Suprapubic skin (tissue), 4 donors: ENCODE measurements at regions not wholly inside any gene's neighbourhood (a gene's known extent, or its start where the extent isn't known, plus 50 kb on each side); places are given as distances from the start of the nearest gene placed in this dataset.

Source experiments
- DNase-seq, 2 donors: peaks; one replicate each; pipeline ENCODE4 v3.0.0-alpha.2; 2019; ENCODE audit warnings: low spot score in 2 of 2
- H3K27ac ChIP-seq: fragments of 200-600 bp; sonication (generic); one replicate; pipeline ENCODE4 v1.5.1; 2019
- H3K27me3 ChIP-seq: fragments of 200-600 bp; sonication (generic); one replicate; pipeline ENCODE4 v1.5.1; 2019
- H3K36me3 ChIP-seq: fragments of 200-600 bp; sonication (generic); one replicate; pipeline ENCODE4 v1.5.1; 2019
- H3K4me1 ChIP-seq: fragments of 200-600 bp; sonication (generic); one replicate; pipeline ENCODE4 v1.5.1; 2019
- H3K4me3 ChIP-seq: fragments of 200-600 bp; sonication (generic); one replicate; pipeline ENCODE4 v1.5.1; 2019; ENCODE audit warnings: mild to moderate bottlenecking
- H3K9me3 ChIP-seq: fragments of 200-600 bp; sonication (generic); one replicate; pipeline ENCODE4 v1.5.1; 2019
- CTCF ChIP-seq, 2 donors: fragments of 200-600 bp in 1 of 2; fragments of 450-650 bp in 1 of 2; sonication (generic) in 1 of 2; IDR thresholded peaks; one replicate each; pipeline ENCODE4 v1.5.1; 2016 to 2019; ENCODE audit warnings: antibody characterized with exemption in 2 of 2, mild to moderate bottlenecking in 1 of 2, moderate library complexity in 1 of 2
- EP300 ChIP-seq: sonication (generic); formaldehyde crosslinking; IDR thresholded peaks from one replicate; pipeline ENCODE4 v1.6.1; 2017; ENCODE audit warnings: antibody characterized with exemption
- POLR2A ChIP-seq, 2 donors: fragments of 450-650 bp; IDR thresholded peaks; one replicate each; pipeline ENCODE4 v1.6.1; 2017; ENCODE audit warnings: antibody characterized with exemption in 2 of 2, mild to moderate bottlenecking in 2 of 2, moderate library complexity in 2 of 2
- POLR2AphosphoS5 ChIP-seq, 3 donors: sonication (generic); formaldehyde crosslinking; IDR thresholded peaks; one replicate each; pipeline ENCODE4 v1.6.1; 2017; ENCODE audit warnings: antibody characterized with exemption in 3 of 3
- WGBS: methylation state at CpG from one replicate; pipeline ENCODE4 v1.1.5; 2018; 5-methylcytosine and 5-hydroxymethylcytosine counted together

DNA sequence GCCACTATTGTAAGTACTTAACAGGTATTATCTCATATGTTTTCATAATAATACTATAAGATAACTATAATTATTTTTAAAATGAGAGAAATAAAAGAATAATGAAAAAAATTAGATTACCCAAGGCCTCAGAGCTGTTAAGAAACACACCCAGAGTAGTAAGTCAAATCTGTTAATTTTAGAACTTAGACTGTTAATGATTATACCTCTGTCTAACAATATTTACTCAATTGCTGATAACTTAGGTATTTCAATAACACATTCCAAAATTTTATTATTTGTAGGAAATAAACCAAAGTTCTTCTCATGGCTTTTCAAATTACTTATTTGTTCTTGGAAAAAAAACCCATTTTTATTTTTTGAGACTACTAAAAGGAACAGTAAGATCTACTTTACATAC, 227.5 kb upstream of the KCNH7 start:
- no peaks in the 10 kb centered on the region for H3K4me1 ChIP-seq
- DNase-seq = no peak
- no peaks in the 10 kb centered on the region for H3K27me3 ChIP-seq
- H3K9me3 ChIP-seq = peaks cover 3% of the 10 kb centered on the region
- H3K4me3 ChIP-seq = no peak overlapping the region
- no peaks in the 10 kb centered on the region for H3K36me3 ChIP-seq
- no peak for TF ChIP-seq EP300
- TF ChIP-seq POLR2A (IDR thresholded peaks at IDR 0.05) = no peak
- no peak for TF ChIP-seq POLR2AphosphoS5 (IDR thresholded peaks at IDR 0.05)
- TF ChIP-seq CTCF (IDR thresholded peaks at IDR 0.05) = no peak
- H3K27ac ChIP-seq = no peak overlapping the region

GRCh38 chr2:163062524-163062923, 224.0 kb upstream of the KCNH7 start:
- no peak overlapping the region for H3K4me3 ChIP-seq
- no peaks in the 10 kb centered on the region for H3K36me3 ChIP-seq
- H3K27me3 ChIP-seq = no peaks in the 10 kb centered on the region
- no peak for DNase-seq
- TF ChIP-seq POLR2AphosphoS5 (IDR thresholded peaks at IDR 0.05) = no peak
- no peak overlapping the region for H3K27ac ChIP-seq
- H3K4me1 ChIP-seq = no peaks in the 10 kb centered on the region
- whole genome bisulfite sequencing = 72% methylated on average over 3 of the region's 3 CpGs
- no peaks in the 10 kb centered on the region for H3K9me3 ChIP-seq

DNA sequence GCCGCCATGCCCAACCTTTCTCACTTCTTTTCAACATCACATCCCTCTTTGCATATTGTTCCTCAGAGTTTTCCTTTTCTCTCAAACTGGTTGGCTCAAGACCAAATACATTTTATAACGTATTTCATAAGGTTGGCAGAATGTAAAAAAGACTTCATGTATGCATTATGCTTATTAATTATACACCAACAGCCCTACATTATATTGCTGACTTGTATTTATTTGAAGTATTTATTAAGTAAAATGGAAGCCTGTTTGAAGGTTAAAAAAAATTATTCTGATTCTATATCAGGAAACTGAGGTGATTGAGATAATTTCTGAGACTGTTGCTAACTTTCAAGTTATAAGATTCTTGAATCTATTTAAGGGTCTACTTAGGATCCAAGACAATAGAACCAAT, 208.0 kb upstream of the KCNH7 start:
- no peak overlapping the region for H3K4me3 ChIP-seq
- DNase-seq = no peak
- whole genome bisulfite sequencing = 69% methylated on average over 2 of the region's 2 CpGs
- H3K36me3 ChIP-seq = no peaks in the 10 kb centered on the region
- no peaks in the 10 kb centered on the region for H3K9me3 ChIP-seq
- H3K27me3 ChIP-seq = no peaks in the 10 kb centered on the region
- H3K27ac ChIP-seq = no peak overlapping the region
- no peaks in the 10 kb centered on the region for H3K4me1 ChIP-seq
- TF ChIP-seq EP300 (no peak), CTCF (IDR thresholded peaks at IDR 0.05) (no peak), POLR2A (IDR thresholded peaks at IDR 0.05) (no peak), POLR2AphosphoS5 (IDR thresholded peaks at IDR 0.05) (no peak)

- 34% methylated on average over 2 of the region's 2 CpGs for WGBS
- no peaks in the 10 kb centered on the region for H3K4me1 ChIP-seq
- DNase-seq = no peak
- no peak overlapping the region for H3K27ac ChIP-seq
- TF ChIP-seq POLR2A (IDR thresholded peaks at IDR 0.05) (no peak), CTCF (IDR thresholded peaks at IDR 0.05) (no peak), EP300 (no peak), POLR2AphosphoS5 (IDR thresholded peaks at IDR 0.05) (no peak)
- H3K36me3 ChIP-seq = no peaks in the 10 kb centered on the region
- no peaks in the 10 kb centered on the region for H3K9me3 ChIP-seq
- H3K27me3 ChIP-seq = no peaks in the 10 kb centered on the region
- no peak overlapping the region for H3K4me3 ChIP-seq
These were observed 207.3 kb upstream of the KCNH7 start for GRCh38 chr2:163045830-163046229.

DNA sequence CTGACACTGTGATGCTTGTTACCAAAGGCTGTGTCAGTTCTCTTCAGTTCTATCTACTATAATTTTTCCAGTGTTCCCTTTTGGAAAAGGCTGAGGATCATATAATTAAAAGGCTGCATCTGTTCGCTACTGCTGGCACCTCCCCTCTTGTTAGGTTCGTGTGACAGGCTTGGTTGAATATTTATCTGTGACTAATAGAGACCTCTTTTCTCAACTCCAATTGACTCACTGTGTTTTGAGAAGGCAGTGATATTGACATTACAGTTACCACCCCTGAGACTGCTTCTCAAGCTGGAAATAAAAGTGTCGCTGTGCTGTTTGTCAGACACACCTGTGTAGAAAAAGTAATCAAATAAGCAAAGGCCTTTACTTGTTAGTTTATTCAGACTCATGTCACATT, 205.5 kb upstream of the KCNH7 start:
- no peak overlapping the region for H3K4me3 ChIP-seq
- no peak overlapping the region for H3K27ac ChIP-seq
- 71% methylated on average over 3 of the region's 3 CpGs for WGBS
- no peaks in the 10 kb centered on the region for H3K4me1 ChIP-seq
- no peak for TF ChIP-seq POLR2A (IDR thresholded peaks at IDR 0.05)
- no peak for TF ChIP-seq CTCF (IDR thresholded peaks at IDR 0.05)
- no peak for TF ChIP-seq POLR2AphosphoS5 (IDR thresholded peaks at IDR 0.05)
- H3K36me3 ChIP-seq = no peaks in the 10 kb centered on the region
- no peaks in the 10 kb centered on the region for H3K9me3 ChIP-seq
- no peak for DNase-seq
- no peaks in the 10 kb centered on the region for H3K27me3 ChIP-seq

DNA sequence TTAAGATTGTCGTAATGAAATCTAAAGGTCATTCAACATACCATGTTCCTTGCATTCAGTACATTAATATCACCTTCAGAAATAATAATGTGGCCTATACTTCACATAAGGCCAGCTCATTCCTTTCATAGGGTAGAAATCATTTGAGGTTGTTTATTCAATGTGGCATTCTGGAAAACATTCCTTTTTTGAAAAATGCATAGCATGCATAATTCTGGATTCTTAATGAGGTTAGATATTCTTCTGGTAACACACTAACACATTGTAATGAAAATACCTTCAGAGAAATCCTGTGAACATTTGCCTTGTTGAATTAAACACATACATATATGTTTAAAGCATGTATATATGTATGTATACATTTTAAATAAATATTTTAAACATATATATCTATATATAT, 204.6 kb upstream of the KCNH7 start:
- Histone ChIP-seq H3K36me3 (no peaks in the 10 kb centered on the region), H3K27ac (no peak overlapping the region), H3K27me3 (no peaks in the 10 kb centered on the region), H3K4me3 (no peak overlapping the region), H3K9me3 (no peaks in the 10 kb centered on the region), H3K4me1 (no peaks in the 10 kb centered on the region)
- DNase-seq = no peak
- WGBS = 90% methylated on average over 1 of the region's 1 CpG
- TF ChIP-seq EP300 (no peak), POLR2AphosphoS5 (IDR thresholded peaks at IDR 0.05) (no peak), CTCF (IDR thresholded peaks at IDR 0.05) (no peak), POLR2A (IDR thresholded peaks at IDR 0.05) (no peak)
